Esophagus squamous epithelium (tissue), 5 donors: ENCODE measurements at regions not wholly inside any gene's neighbourhood (a gene's known extent, or its start where the extent isn't known, plus 50 kb on each side); places are given as distances from the start of the nearest gene placed in this dataset.
A peak's percentile ranks its signal among the peaks of the same experiment; 100 is the strongest.
"Not testable (repeated sequence)": the region's sequence is repeated elsewhere in the genome, so short reads cannot be mapped to it uniquely, and the experiment has no call there.

Source experiments
- DNase-seq: peaks from one replicate; lab custom pipeline; 2025; lab: John Stamatoyannopoulos, UW
- H3K27ac ChIP-seq, 4 donors: fragments of 200-600 bp; sonication (generic); one replicate each; pipeline ENCODE4 v1.5.1; 2016 to 2019; ENCODE audit warnings: mild to moderate bottlenecking in 1 of 4
- H3K27me3 ChIP-seq, 4 donors: fragments of 200-600 bp; sonication (generic); 1 replicate in 3 of 4; 2 replicates in 1 of 4; pipeline versions ENCODE4 v1.5.1 to v1.6.0; 2017 to 2021; ENCODE audit warnings: antibody characterized with exemption in 1 of 4
- H3K36me3 ChIP-seq, 3 donors: fragments of 200-600 bp; sonication (generic); one replicate each; pipeline ENCODE4 v1.5.1; 2016 to 2019
- H3K4me1 ChIP-seq, 3 donors: fragments of 200-600 bp; sonication (generic); one replicate each; pipeline ENCODE4 v1.5.1; 2017 to 2019
- H3K4me3 ChIP-seq, 4 donors: fragments of 200-600 bp; sonication (generic); 1 replicate in 3 of 4; 2 replicates in 1 of 4; pipeline ENCODE4 v1.5.1; 2016 to 2019; ENCODE audit warnings: mild to moderate bottlenecking in 2 of 4, moderate library complexity in 1 of 4
- H3K9me3 ChIP-seq, 3 donors: fragments of 200-600 bp; sonication (generic); one replicate each; pipeline ENCODE4 v1.5.1; 2016 to 2019
- CTCF ChIP-seq, 6 experiments: fragments of 450-650 bp in 4 of 6; fragments of 200-600 bp in 2 of 6; sonication (generic) in 2 of 6; IDR thresholded peaks; one replicate each; pipeline ENCODE4 v1.5.1; 2016 to 2019; ENCODE audit warnings: antibody characterized with exemption in 6 of 6, mild to moderate bottlenecking in 4 of 6, moderate library complexity in 4 of 6
- POLR2A ChIP-seq, 4 donors: fragments of 450-650 bp; IDR thresholded peaks; one replicate each; pipeline ENCODE4 v1.6.1; 2017; ENCODE audit warnings: antibody characterized with exemption in 4 of 4, mild to moderate bottlenecking in 4 of 4, moderate library complexity in 3 of 4
- WGBS, 2 donors: methylation state at CpG; one replicate each; pipeline ENCODE4 v1.1.5; 2018; 5-methylcytosine and 5-hydroxymethylcytosine counted together
- intact Hi-C: fragments of 100-400 bp; cut with DNase I; formaldehyde crosslinking; loops from one replicate; pipeline ENCODE4 v1.15.0; 2022
- donor health status: DM: yes; HTN: yes; CAD: no.

GRCh38 chr3:126288314-126288713 lies 68.9 kb downstream of the KLF15 start:
- peaks cover 0 to 19% (median 0%) of the 10 kb centered on the region in 4 donors for H3K27me3 ChIP-seq
- DNase-seq = no peak
- peak overlapping the region; percentile 50 to 85 (median 77) for H3K27ac ChIP-seq
- 30 to 33% methylated on average over 4 to 7 of the region's 20 CpGs for WGBS, 2 donors
- H3K9me3 ChIP-seq = no peaks in the 10 kb centered on the region
- intact Hi-C loops = no loop called here
- peak overlapping the region in 3 of 4 donors; percentile 39 to 66 (median 45) for H3K4me3 ChIP-seq
- H3K36me3 ChIP-seq = no peaks in the 10 kb centered on the region
- TF ChIP-seq CTCF (IDR thresholded peaks at IDR 0.05) = no peak
- no peak for TF ChIP-seq POLR2A (IDR thresholded peaks at IDR 0.05)
- H3K4me1 ChIP-seq = peaks cover 11 to 28% (median 21%) of the 10 kb centered on the region in 3 donors

- 7 to 12% methylated on average over 1 to 3 of the region's 39 CpGs for WGBS, 2 donors
These were observed 69.5 kb downstream of the KLF15 start for GRCh38 chr3:126287536-126288241.

GRCh38 chr3:126287171-126287535 lies 70.1 kb downstream of the KLF15 start:
- Histone ChIP-seq H3K9me3 (no peaks in the 10 kb centered on the region), H3K4me3 (peak overlapping the region; percentile 26 to 66 (median 42)), H3K4me1 (peaks cover 11 to 28% (median 21%) of the 10 kb centered on the region in 3 donors), H3K36me3 (no peaks in the 10 kb centered on the region), H3K27me3 (peaks cover 0 to 19% (median 0%) of the 10 kb centered on the region in 4 donors), H3K27ac (peak overlapping the region; percentile 50 to 85 (median 77))
- WGBS, 2 donors = 15 to 50% methylated on average over 1 to 3 of the region's 7 CpGs
- TF ChIP-seq CTCF (IDR thresholded peaks at IDR 0.05) (no peak), POLR2A (IDR thresholded peaks at IDR 0.05) (no peak)
- no peak for DNase-seq
- intact Hi-C loops = no loop called here

More at GRCh38 chr3:126287536-126288241, 69.5 kb downstream of the KLF15 start:
- peak overlapping the region; percentile 26 to 66 (median 42) for H3K4me3 ChIP-seq
- peak overlapping the region; percentile 50 to 85 (median 77) for H3K27ac ChIP-seq
- peaks cover 0 to 19% (median 0%) of the 10 kb centered on the region in 4 donors for H3K27me3 ChIP-seq
- DNase-seq = no peak
- TF ChIP-seq POLR2A (IDR thresholded peaks at IDR 0.05) = no peak
- TF ChIP-seq CTCF (IDR thresholded peaks at IDR 0.05) = no peak
- H3K4me1 ChIP-seq = peaks cover 11 to 28% (median 21%) of the 10 kb centered on the region in 3 donors
- no peaks in the 10 kb centered on the region for H3K36me3 ChIP-seq
- H3K9me3 ChIP-seq = no peaks in the 10 kb centered on the region
- intact Hi-C loops = no loop called here

GRCh38 chr3:126285369-126285768 lies 71.8 kb downstream of the KLF15 start:
- Histone ChIP-seq H3K36me3 (no peaks in the 10 kb centered on the region), H3K4me3 (no peak overlapping the region), H3K27ac (no peak overlapping the region), H3K9me3 (no peaks in the 10 kb centered on the region), H3K27me3 (peaks cover 0 to 19% (median 0%) of the 10 kb centered on the region in 4 donors), H3K4me1 (peaks cover 11 to 28% (median 21%) of the 10 kb centered on the region in 3 donors)
- no peak for TF ChIP-seq CTCF (IDR thresholded peaks at IDR 0.05)
- no peak for TF ChIP-seq POLR2A (IDR thresholded peaks at IDR 0.05)
- WGBS, 2 donors = 92 to 100% methylated on average over 2 of the region's 2 CpGs
- intact Hi-C loops = no loop called here
- DNase-seq = no peak

GRCh38 chr3:126284258-126284904 lies 72.8 kb downstream of the KLF15 start:
- Histone ChIP-seq H3K4me3 (no peak overlapping the region), H3K27ac (no peak overlapping the region), H3K4me1 (peaks cover 11 to 28% (median 21%) of the 10 kb centered on the region in 3 donors), H3K27me3 (peaks cover 0 to 19% (median 0%) of the 10 kb centered on the region in 4 donors), H3K9me3 (no peaks in the 10 kb centered on the region), H3K36me3 (no peaks in the 10 kb centered on the region)
- no peak for DNase-seq
- TF ChIP-seq CTCF (IDR thresholded peaks at IDR 0.05) = no peak
- TF ChIP-seq POLR2A (IDR thresholded peaks at IDR 0.05) = no peak
- 58 to 68% methylated on average over 9 of the region's 9 CpGs for WGBS, 2 donors
- intact Hi-C loops = no loop called here

- 83 to 91% methylated on average over 2 of the region's 2 CpGs for WGBS, 2 donors
- DNase-seq, H3K4me3 ChIP-seq, H3K36me3 ChIP-seq, H3K27ac ChIP-seq, H3K9me3 ChIP-seq, intact Hi-C loops: not testable (repeated sequence)
- peaks cover 0 to 17% (median 0%) of the 10 kb centered on the region in 4 donors for H3K27me3 ChIP-seq
- peaks cover 11 to 25% (median 21%) of the 10 kb centered on the region in 3 donors for H3K4me1 ChIP-seq
These were observed 73.6 kb downstream of the KLF15 start for GRCh38 chr3:126283651-126284050.
